HG02623 (cell line): ENCODE measurements at regions not wholly inside any gene's neighbourhood (a gene's known extent, or its start where the extent isn't known, plus 50 kb on each side); places are given as distances from the start of the nearest gene placed in this dataset.

Experiments
- ATAC-seq: cut with Tn5 transposase; IDR thresholded peaks from one replicate; pipeline ENCODE4 v1.9.1; 2021; ENCODE audit warnings: moderate library complexity; ENCODE audit not compliant: unreplicated experiment

DNA sequence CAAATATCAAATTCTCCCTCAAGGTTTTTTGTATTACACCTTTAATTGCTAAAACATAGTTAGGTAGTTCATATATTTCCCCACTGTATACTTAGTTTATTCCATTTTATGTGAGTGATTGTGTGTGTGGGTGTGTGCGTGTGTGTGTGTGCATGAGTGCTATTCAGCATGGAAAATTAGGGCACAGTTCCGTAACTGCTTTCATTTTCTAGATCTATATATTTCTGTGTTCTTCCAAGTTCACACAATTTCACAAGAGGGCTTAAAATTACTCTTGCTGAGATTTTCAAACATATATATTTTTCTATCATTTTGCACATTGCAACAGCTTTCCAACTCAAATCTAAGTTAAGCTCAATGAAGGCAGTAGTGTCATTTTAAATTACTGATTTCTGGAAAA, 782.9 kb upstream of the SOX9 start:
- no peak for ATAC-seq

DNA sequence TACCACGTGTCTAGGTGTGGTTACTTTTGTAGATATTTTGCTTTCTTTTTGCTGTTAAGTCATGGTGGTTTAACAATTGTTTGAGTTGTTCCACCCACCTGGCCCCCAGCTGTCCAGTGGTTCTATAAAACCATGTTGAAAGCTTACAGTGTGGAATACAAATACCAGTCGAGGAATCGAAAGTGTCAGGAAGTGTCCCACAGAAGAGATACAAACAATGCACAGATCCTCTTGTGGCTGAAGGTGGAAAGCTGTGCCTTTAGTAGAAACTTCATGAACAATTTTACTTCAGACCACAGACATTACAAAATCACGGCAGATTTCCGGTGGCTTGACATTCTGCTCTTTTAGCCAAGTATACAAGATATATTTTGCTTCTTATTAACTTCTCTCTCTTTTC, 782.4 kb upstream of the SOX9 start:
- no peak for ATAC-seq

DNA sequence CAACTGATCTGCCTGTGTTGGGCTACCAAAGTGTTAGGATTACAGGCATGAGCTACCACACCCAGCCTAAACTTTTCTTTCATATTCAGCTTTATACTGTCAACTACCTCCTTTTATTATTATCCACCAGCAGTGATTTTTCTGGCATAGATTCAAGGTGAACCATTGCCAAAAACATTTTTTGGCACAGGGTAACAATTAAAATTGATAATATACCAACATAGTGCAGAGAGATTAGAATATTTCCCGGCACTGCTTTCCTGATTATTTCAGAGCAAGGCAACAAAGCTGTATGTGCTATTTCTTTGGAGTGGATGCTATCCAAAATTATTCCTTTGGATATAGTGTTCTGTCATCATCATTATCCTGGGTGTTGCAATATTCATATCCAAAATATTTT, 781.6 kb upstream of the SOX9 start:
- ATAC-seq = no peak

DNA sequence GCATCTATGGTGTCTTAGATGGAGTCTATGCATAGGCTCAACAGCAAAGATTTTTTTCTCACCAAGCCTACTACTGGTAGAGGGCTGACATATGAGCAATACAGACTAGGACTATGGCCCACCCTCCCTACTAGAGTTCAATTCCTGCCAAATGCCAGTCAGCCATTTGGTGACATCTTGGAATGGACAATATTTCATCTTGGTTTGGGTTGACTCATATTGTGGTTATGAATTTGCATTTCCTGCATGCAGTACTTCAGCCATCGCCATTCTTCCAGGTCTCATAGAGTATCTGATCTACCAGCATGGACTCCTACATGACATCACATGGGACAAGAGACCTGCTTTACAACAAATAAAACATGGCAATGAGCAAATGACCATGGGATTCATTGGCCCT, 778.1 kb upstream of the SOX9 start:
- no peak for ATAC-seq

DNA sequence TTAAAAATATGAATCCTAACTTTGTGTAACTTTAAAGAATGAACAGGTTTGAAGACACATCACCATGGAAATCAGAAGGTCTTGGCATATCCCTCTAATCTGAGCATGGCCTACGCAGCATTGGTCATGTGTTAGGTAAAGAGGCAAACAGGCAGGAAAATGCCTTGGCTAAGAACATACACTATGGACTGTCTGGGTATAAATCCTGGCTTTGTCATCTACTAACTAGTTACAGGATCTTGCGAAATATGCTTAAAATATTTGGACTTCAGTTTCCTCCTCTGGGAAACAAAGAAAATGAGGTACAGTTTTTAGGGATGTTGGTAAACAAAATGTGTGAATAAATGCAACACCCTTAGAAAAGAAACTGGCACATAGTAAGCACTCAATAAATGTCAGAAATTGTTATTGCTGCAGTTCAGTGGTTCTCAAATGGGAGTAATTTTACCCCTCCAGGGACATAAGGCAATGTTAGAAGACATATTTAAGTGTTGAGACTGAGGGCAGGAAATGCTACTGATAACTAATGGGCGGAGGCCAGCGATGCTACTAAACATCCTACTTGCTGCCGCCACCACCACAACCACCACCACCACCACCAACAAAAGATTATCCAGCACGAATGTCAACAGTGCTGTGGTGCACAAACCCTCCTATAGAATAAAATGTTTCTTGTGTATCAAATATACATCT, 770.8 kb upstream of the SOX9 start:
- ATAC-seq = no peak

DNA sequence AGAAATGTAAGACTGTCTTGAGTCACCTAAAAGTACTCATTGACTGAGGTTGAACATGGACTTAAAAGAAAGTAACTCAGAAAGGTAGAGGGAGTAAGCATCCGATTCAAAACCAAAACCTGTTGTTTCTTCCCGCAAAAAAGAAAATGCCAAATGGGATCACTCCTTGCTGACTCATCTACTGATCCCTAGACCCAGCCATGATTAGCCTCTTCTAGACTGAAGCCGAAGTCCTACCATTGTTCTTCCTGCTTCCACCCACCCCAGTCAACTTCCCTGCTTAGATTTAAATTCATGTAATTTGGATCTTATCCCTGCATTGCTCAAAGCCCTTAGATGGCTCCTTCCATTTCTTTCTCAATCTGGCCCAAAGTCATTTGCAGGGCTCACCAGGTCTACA, 760.5 kb upstream of the SOX9 start:
- ATAC-seq = no peak

DNA sequence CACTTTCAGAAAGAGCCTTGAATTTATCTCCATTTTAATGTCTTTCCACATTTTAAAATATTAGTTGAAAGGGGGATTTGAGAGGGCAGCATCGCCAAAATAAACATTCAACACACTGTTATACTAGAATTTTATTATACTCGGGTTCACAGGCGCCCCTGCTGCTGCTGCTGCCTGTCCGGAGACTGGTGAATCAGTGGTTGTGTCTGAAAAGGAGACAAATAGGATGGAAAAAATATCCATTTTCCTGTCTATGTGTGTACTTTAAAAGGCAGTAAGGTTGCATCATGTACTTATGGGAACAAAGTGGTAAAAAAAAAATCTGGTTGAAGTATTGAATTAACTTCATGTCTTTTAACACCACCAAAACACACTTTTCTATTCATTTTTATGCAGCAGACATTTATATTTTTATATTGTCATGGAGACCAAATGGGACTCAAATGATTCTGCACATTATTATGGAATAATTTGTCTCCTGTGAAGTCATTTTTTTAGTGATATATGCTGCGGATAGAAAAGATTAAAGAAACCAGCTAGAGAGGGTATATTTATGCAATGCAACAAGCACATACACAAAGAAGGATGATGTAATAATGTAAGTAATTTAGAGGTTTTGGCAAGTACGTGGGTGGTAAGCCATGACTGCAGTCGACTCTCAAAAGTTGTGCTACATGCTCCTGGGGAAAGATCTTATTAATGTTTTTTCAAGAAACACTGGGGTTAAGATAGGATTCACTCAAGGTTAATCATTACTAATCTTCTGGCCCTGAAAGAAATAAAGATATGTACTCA, 759.0 kb upstream of the SOX9 start:
- no peak for ATAC-seq

DNA sequence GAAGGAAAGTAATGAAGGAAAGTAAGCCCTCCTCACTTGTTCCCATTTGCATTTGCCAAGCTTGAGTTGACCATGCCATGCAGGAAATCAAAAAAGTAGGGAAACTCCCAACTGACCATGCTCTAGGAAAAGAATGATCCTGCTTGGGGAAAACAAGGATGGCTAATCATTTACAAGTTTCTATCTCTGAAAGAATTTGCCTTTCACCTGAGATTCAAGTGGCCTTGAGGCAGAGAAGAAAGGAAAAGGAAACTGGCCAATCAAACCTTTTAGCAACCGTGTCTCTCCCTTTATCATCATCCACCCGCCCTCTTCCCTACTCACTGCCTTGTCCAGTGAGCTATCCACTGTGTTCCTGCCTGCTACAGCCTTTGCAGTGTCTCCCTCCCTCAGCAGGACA, 757.2 kb upstream of the SOX9 start:
- ATAC-seq = no peak

DNA sequence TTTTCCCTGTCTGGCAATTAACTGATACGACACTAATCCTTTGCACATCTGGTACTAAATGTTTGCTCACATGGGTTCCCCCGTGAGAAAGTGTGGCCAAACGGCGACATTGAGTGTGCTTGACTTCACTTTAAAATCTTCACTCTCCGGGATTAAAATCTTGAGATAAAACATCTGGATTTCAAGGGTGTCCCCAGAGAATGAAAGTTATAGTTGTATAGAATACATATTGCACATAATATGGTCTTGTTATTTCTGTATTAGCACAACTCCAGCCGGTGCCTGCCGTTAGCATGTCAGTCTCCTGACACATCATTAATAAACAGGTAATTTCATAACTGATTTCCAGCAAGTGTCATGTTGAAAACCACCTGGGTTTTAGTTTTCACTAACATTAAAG, 749.0 kb upstream of the SOX9 start:
- no peak for ATAC-seq

DNA sequence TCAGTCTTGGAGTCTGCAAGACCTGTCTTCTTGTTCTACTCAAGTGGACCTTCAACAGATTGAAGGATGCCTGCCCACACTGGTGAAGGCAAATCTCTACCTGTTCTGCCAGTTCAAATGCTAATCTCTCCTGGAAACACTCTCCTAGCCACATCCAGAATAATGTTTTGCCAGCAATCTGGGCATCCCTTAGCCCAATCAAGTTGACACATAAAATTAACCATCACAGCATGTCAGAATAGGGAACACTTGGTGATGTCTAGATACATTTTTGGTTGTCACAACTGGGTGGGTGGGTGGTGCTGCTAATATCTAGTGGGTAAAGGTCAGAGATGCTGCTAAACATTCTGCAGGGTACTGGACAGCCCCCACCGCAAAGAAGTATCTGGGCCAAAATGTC, 744.9 kb upstream of the SOX9 start:
- no peak for ATAC-seq

DNA sequence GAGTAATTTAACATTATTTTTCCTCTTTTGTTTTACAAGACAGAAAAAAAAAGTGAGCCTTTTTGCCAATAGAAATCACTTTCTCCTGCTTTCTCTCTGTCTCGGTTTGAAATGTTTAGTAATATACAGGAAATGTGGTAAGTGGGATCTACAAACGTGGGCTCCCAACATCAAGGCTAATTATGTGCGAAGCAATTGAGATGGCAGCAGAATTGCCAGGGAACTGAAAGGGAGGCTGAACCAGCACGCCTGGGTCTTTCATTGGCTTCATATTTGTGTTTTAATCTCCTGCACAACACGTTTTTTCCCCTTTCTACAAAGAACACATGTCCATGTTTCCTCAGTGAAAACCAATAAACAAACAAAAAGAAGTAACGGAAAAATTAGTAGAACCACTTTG, 743.9 kb upstream of the SOX9 start:
- no peak for ATAC-seq

DNA sequence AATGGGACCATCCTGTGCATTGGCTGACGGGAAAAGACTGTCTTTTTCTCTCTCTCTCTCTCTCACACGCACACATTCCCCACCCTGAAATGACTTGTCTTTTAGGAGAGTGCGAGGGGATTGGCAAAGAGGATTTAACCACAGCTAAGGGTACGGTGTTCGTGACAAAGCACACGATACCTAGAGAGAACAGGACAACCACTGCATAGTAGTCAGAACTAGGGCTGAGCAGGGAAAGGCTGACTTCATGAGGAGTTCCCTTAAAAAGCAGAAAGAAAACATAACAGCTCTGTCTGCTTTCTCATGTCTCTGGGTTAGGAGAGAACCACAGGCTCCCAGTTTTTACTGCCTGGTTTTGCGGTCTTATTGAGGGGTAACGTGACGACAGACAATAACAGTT, 742.8 kb upstream of the SOX9 start:
- no peak for ATAC-seq

DNA sequence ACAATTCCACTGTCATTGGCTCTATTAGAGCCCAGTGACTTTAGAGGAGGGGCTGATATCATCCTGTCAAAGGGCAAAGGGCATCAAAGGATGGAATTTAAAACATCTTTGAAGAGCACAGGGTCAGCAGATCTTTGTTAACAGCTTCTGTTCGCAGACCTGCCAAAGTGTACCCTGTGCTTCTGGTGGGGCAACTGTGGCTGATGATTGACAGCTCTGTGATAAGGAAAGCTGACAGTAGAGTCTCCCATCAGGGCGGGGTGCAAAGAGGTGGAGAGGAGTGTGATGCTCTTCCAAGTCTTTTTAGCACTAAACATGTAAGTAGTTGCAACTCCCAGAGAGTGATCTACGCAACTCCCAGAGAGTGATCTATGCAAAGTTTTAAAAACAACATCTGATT, 742.1 kb upstream of the SOX9 start:
- ATAC-seq = no peak

DNA sequence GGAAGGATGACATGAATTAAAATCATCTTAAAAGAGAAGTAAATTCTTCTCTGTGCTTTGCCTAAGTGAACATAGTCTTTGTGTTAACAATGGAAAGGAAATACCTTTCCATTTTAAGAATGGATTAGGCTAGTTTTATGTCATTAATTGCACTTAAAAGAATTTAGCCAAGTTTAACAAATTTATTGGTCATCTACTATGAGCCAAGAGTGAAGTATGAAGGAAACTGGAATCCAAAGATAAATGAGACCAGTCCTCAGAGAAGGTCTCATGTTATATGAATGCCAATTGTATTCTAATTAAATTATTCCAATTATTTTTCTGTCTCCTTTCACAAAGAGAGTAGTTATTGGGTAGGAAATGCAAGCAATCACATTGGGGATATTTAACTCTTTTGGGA, 741.3 kb upstream of the SOX9 start:
- ATAC-seq = no peak

DNA sequence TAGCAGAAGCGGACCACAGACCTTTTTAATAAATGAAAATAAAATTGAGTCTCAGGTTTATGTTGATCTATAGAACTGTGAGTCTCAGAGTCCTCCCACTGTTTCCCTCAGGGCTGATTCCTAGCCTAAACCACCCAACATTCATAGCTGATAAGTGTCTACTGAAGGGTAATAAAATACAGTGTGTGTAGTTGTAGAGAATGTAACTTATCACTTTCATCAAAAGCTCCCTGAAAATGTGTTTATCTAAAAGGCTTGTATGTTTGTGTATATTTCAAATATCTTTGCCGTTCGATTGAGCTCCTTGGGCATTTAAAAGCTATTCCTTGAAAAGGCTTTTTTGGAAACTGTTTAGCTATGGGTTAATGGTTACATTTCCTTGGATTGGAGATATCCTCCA, 740.3 kb upstream of the SOX9 start:
- ATAC-seq = no peak

DNA sequence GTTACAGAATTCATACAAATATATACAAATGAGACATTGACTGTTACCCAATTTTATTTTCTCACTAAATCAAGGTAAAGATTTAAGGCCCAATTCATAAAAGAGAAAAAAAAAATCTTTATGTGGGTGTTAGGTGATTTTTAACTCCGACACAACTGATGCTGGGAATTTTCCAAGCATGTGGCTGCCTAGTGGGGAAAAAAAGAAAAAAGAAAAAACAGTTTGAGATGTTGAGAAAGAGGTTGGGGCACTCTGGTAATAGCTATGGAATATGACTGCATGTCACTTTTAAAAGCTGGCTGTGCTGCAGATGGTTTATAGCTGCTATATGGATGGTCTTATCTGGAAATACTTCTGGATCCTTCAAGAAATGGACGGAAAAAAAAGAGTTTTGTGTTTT, 739.9 kb upstream of the SOX9 start:
- no peak for ATAC-seq

DNA sequence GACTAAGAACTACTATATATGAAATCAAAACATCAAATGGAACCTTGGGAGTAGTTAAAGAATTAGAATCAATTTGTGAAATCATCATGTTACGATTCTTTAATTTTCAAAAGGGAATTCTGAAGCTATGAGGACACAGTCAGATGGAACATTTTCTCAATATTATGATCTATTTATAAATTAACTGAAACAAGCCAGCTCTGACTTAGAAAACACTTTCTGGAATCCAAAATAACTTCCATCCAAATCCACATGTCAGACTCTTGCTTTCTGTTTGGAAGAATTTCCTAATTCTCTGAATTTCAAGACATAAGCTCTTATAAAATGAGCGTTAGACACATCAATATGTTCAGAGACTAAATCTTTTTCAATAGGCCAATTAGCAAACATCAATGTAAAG, 737.7 kb upstream of the SOX9 start:
- no peak for ATAC-seq

DNA sequence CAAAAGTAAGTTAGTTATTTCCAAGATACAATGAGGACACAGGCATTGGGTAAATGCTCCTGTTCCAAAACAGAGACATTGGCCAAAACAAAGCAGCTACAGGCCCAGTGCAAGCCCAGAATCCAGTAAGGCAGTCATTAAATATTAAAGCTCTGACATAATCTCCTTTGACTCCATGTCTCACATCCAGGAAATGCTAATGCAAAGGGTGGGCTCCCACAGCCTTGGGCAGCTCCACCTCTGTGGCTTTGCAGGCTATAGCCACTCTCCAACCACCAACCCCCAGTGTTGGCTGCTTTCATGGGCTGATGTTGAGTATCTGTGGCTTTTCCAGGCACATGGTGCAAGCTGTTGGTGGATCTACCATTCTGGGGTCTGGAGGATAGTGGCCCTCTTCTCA, 733.4 kb upstream of the SOX9 start:
- ATAC-seq = no peak

DNA sequence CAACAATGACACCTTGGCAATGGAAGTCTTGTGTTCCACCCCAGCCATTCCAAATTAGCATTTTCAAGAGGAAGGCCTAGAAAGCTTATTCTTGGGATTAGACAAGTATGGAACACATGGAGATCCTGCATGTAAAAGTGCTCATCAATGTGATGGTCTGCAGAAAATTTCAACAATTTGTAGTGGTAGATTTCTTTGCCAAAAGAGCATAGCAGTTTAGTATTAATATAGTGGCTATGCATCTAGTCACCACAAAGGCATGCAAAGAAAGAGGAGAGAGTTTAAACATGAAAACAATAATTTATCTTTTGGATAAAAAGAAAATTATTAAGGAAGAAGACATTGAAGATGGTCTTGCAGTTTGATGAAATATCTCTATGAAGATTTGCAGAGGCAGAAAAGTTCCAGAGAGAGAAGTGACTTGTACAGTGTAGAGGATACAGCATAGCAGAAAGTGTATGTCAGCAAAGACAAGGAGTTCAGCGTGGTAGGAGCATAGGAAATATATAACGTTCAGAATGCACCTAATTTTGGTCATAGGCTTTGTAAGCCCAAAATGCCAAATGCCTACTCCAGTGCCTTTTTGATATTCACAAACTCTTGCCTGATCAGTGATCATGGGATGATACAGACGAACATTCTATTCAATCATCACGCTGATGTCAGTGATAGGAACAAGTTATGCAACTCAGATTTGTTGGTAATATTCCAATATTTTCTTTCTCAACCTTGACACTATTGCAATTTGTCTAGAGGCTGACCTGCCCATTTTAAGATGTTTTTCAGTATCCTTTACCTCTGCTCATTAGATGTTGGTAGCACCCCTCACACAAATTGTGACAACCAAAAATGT, 727.9 kb upstream of the SOX9 start:
- no peak for ATAC-seq

DNA sequence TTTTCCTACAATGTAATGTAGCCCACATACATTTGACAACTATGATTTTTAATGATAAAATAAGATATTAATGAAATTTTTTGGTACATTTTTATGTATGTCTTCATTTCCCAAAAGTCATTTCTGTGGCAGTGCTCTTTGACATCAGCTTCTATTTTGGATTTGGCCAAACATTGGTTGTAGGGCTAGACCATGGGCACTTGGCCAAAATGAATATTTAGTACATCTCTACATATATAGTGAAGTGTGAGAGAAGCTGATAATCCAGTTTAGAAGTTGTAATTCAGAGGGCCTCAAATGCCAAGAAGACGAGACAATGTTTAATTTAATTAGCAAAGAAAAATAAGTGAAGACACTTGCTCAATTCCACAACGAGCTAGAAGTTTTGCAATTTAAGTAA, 724.9 kb upstream of the SOX9 start:
- ATAC-seq = no peak

DNA sequence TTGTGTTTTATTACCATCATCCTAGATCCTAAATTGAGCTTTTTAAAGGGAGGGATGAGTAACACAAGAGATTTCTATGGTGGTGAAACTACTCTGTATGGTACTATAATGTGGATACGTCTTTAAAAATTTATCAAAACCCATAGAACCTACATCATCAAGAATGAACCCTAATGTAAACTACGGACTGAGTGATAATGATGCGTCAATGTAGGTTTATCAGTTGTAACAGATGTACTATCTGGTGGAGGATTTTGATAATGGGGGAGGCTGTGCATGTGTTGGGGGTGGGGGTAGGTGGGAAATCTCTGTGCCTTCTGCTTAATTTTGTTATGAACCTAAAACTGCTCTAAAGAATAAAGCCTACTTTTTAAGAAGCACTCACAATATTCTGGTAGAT, 724.1 kb upstream of the SOX9 start:
- ATAC-seq = no peak

DNA sequence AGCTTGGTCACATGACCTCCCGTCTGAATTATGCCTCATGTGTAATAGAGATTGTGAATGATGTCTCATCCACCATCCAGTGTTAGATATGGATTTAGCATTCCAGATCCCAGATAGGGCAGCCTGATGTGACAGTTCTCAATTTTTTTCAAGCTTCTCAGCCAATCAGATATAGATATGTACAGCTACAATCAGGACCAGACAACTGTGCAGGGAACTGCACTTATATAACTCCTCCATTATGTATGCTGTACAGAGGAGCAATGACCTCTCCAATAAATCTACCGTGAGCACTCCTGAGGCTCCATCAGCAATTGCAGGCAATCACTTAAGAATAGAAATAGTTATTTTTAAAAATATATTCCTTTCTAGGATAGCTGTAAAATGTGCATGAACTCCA, 722.8 kb upstream of the SOX9 start:
- ATAC-seq = no peak
